NB4 (cell line): ENCODE measurements at regions not wholly inside any gene's neighbourhood (a gene's known extent, or its start where the extent isn't known, plus 50 kb on each side); places are given as distances from the start of the nearest gene placed in this dataset.

Experiments used
- CTCF ChIP-seq: IDR thresholded peaks from one replicate; pipeline ENCODE4 v1.5.1; 2012; ENCODE audit warnings: low read depth, low read length
- MYC ChIP-seq: IDR thresholded peaks from 2 replicates; pipeline ENCODE4 v1.6.1; 2011; ENCODE audit warnings: low read depth, low read length
- POLR2A ChIP-seq: IDR thresholded peaks from 2 replicates; pipeline ENCODE4 v1.6.1; 2011; ENCODE audit warnings: mild to moderate bottlenecking; ENCODE audit not compliant: insufficient read length; ENCODE audit errors: extremely low read depth

- TF ChIP-seq CTCF, result no peak
- no peak for TF ChIP-seq POLR2A
- no peak for TF ChIP-seq MYC
Measured at GRCh38 chr2:70397186-70397585, 95.3 kb upstream of the FAM136A start.
